SK-N-SH (cell line): ENCODE measurements at regions not wholly inside any gene's neighbourhood (a gene's known extent, or its start where the extent isn't known, plus 50 kb on each side); places are given as distances from the start of the nearest gene placed in this dataset.
A peak's percentile ranks its signal among the peaks of the same experiment; 100 is the strongest.

ENCODE experiments used
- CTCF ChIA-PET: fragments of 300-600, 350-600 bp; formaldehyde crosslinking; extraction: SDS; loops from one replicate; lab custom pipeline; 2021; lab: Yijun Ruan, JAX
- POLR2A ChIA-PET: fragments of 350-600 bp; sonication (Branson Sonifier 250); formaldehyde crosslinking; extraction: SDS; loops from one replicate; lab custom pipeline; 2020; ENCODE audit warnings: antibody characterized with exemption, inconsistent platforms; lab: Yijun Ruan, JAX
- DNase-seq: peaks from one replicate; pipeline ENCODE4 v3.0.0; 2012
- H2AFZ ChIP-seq: fragments of 200-600 bp; sonication (generic); 2 replicates; pipeline ENCODE4 v1.8.1; 2016; ENCODE audit warnings: antibody characterized with exemption, mild to moderate bottlenecking, low read depth
- H3F3A ChIP-seq: fragments of 200-600 bp; sonication (generic); replicated peaks from 2 replicates; pipeline ENCODE3; 2016; ENCODE audit warnings: antibody characterized with exemption, mild to moderate bottlenecking; ENCODE audit not compliant: insufficient read depth
- H3K27ac ChIP-seq, 2 experiments: fragments of 200-500 bp in 1 of 2; fragments of 200-600 bp in 1 of 2; sonication (Bioruptor generic) in 1 of 2; sonication (generic), shearing (Covaris generic) in 1 of 2; 2 replicates each; pipeline versions ENCODE4 v1.5.1 to v1.6.1; 2014 to 2016; ENCODE audit warnings: low read depth in 2 of 2, inconsistent platforms in 1 of 2, low read length in 1 of 2, mild to moderate bottlenecking in 1 of 2, mixed read lengths in 1 of 2
- H3K27me3 ChIP-seq: fragments of 200-600 bp; sonication (generic), shearing (Covaris generic); 2 replicates; pipeline ENCODE4 v1.6.1; 2016; ENCODE audit warnings: mixed run types; ENCODE audit not compliant: insufficient read depth
- H3K36me3 ChIP-seq, 2 experiments: fragments of 200-500 bp in 1 of 2; fragments of 200-600 bp in 1 of 2; sonication (Bioruptor generic) in 1 of 2; sonication (generic) in 1 of 2; replicated peaks in 1 of 2; 2 replicates each; pipeline versions ENCODE3 to v1.5.1; 2014 to 2016; ENCODE audit warnings: low read length in 1 of 2, mild to moderate bottlenecking in 1 of 2; ENCODE audit not compliant: insufficient read depth in 2 of 2, control insufficient read depth in 1 of 2
- H3K4me1 ChIP-seq, 2 experiments: fragments of 200-500 bp in 1 of 2; fragments of 200-600 bp in 1 of 2; sonication (Bioruptor generic) in 1 of 2; sonication (generic), shearing (Covaris generic) in 1 of 2; 2 replicates each; pipeline versions ENCODE4 v1.5.1 to v1.6.1; 2014 to 2016; ENCODE audit warnings: low read depth in 1 of 2, low read length in 1 of 2, mixed run types in 1 of 2; ENCODE audit not compliant: insufficient read depth in 2 of 2, control insufficient read depth in 1 of 2
- H3K4me2 ChIP-seq: fragments of 200-600 bp; sonication (generic), shearing (Covaris generic); 2 replicates; pipeline ENCODE4 v1.6.1; 2017; ENCODE audit warnings: mixed run types
- H3K4me3 ChIP-seq, 2 experiments: fragments of 200-500 bp in 1 of 2; fragments of 200-600 bp in 1 of 2; sonication (Bioruptor generic) in 1 of 2; sonication (generic), shearing (Covaris generic) in 1 of 2; 2 replicates each; pipeline versions ENCODE4 v1.5.1 to v1.8.1; 2014 to 2016; ENCODE audit warnings: low read depth in 2 of 2, inconsistent platforms in 1 of 2, low read length in 1 of 2, mild to moderate bottlenecking in 1 of 2, mixed read lengths in 1 of 2, moderate library complexity in 1 of 2
- H3K79me2 ChIP-seq: fragments of 200-600 bp; sonication (generic); 2 replicates; pipeline ENCODE4 v1.8.1; 2017; ENCODE audit warnings: mild to moderate bottlenecking; ENCODE audit not compliant: insufficient read depth
- H3K9ac ChIP-seq: fragments of 200-600 bp; sonication (generic); 2 replicates; pipeline ENCODE4 v1.6.1; 2017; ENCODE audit warnings: mixed run types
- H3K9me2 ChIP-seq: fragments of 200-600 bp; sonication (generic); 2 replicates; pipeline ENCODE4 v1.6.1; 2017; ENCODE audit warnings: mixed run types
- H3K9me3 ChIP-seq: fragments of 200-600 bp; sonication (generic); 2 replicates; pipeline ENCODE4 v1.6.1; 2017; ENCODE audit warnings: mixed run types, mild to moderate bottlenecking, moderate library complexity
- H4K20me1 ChIP-seq: fragments of 200-600 bp; sonication (generic); 2 replicates; pipeline ENCODE4 v1.6.1; 2017; ENCODE audit warnings: mild to moderate bottlenecking, mixed run types; ENCODE audit not compliant: insufficient read depth
- ELF1 ChIP-seq: IDR thresholded peaks from 2 replicates; pipeline ENCODE4 v1.4.0; 2012
- EP300 ChIP-seq, 2 experiments: IDR thresholded peaks; 2 replicates each; pipeline versions ENCODE4 v1.4.0 to v1.6.1; 2012; ENCODE audit warnings: borderline replicate concordance in 1 of 2, low read depth in 1 of 2, low read length in 1 of 2
- FOXJ3 ChIP-seq: sonication (generic); formaldehyde crosslinking; IDR thresholded peaks from 2 replicates; pipeline ENCODE4 v1.5.1; 2020; ENCODE audit warnings: mild to moderate bottlenecking, missing genetic modification reagents
- GABPA ChIP-seq: IDR thresholded peaks from 2 replicates; pipeline ENCODE4 v1.4.0; 2012; ENCODE audit warnings: low read depth, mild to moderate bottlenecking
- JUND ChIP-seq: IDR thresholded peaks from 2 replicates; pipeline ENCODE4 v1.4.0; 2012
- MEF2A ChIP-seq: IDR thresholded peaks from 2 replicates; pipeline ENCODE4 v1.4.0; 2012; ENCODE audit warnings: low read depth, borderline replicate concordance
- MXI1 ChIP-seq: IDR thresholded peaks from 2 replicates; pipeline ENCODE4 v1.6.1; 2012; ENCODE audit warnings: mild to moderate bottlenecking, low read depth, low read length, improper control_type of control experiment
- NFIC ChIP-seq: IDR thresholded peaks from 2 replicates; pipeline ENCODE4 v1.4.0; 2012; ENCODE audit warnings: borderline replicate concordance
- POLR2AphosphoS5 ChIP-seq: IDR thresholded peaks from 2 replicates; pipeline ENCODE4 v1.6.1; 2012; ENCODE audit warnings: low read depth, low read length
- RXRA ChIP-seq: IDR thresholded peaks from 2 replicates; pipeline ENCODE4 v1.4.0; 2012; ENCODE audit warnings: low read depth, mild to moderate bottlenecking, borderline replicate concordance
- SIN3A ChIP-seq: IDR thresholded peaks from 2 replicates; pipeline ENCODE4 v1.6.1; 2012; ENCODE audit warnings: low read depth, mild to moderate bottlenecking, low read length, moderate library complexity, borderline replicate concordance
- SMC3 ChIP-seq: IDR thresholded peaks from 2 replicates; pipeline ENCODE4 v1.6.1; 2012; ENCODE audit warnings: low read depth, low read length, improper control_type of control experiment
- TEAD4 ChIP-seq: IDR thresholded peaks from 2 replicates; pipeline ENCODE4 v1.4.0; 2012; ENCODE audit warnings: mild to moderate bottlenecking, borderline replicate concordance; ENCODE audit not compliant: insufficient read depth
- YY1 ChIP-seq: IDR thresholded peaks from 2 replicates; pipeline ENCODE4 v1.4.0; 2012; ENCODE audit warnings: low read depth, mild to moderate bottlenecking
- WGBS: methylation state at CpG from one replicate; pipeline ENCODE4 v1.1.6; 2017; ENCODE audit warnings: low lambda C conversion rate; 5-methylcytosine and 5-hydroxymethylcytosine counted together
- TF ChIP-seq, protein P1 (sequence below): IDR thresholded peaks from 2 replicates; pipeline ENCODE4 v1.4.0; 2012; ENCODE audit warnings: low read depth, borderline replicate concordance
- TF ChIP-seq, protein P2 (sequence below): IDR thresholded peaks from 2 replicates; pipeline ENCODE4 v1.4.0; 2012; ENCODE audit warnings: low read depth
- TF ChIP-seq, protein P3 (sequence below): IDR thresholded peaks from 2 replicates; pipeline ENCODE4 v1.4.0; 2012; ENCODE audit warnings: low read depth, borderline replicate concordance
- TF ChIP-seq, protein P4 (sequence below): IDR thresholded peaks from 2 replicates; pipeline ENCODE4 v1.6.1; 2012; ENCODE audit warnings: mild to moderate bottlenecking, low read depth, low read length, moderate library complexity

GRCh38 chr6:148249679-148250375 is 92.8 kb upstream of the SASH1 start:
- H3K27me3 ChIP-seq = no peaks in the 10 kb centered on the region
- H3K9me2 ChIP-seq = no peaks in the 10 kb centered on the region
- H3K27ac ChIP-seq = no peak overlapping the region
- H3K4me1 ChIP-seq = peaks cover 0 to 5% of the 10 kb centered on the region in 2 experiments; a peak in 1 of 4 replicates
- no peak overlapping the region for H3K4me3 ChIP-seq
- no peaks in the 10 kb centered on the region for H3K36me3 ChIP-seq
- H3K9me3 ChIP-seq = no peaks in the 10 kb centered on the region
- ChIA-PET CTCF (no interaction called here), POLR2A (no interaction called here)
- H4K20me1 ChIP-seq = no peaks in the 10 kb centered on the region
- 56% methylated on average over 5 of the region's 5 CpGs for WGBS
- no peak overlapping the region for H3K4me2 ChIP-seq
- H3F3A ChIP-seq = no peaks in the 10 kb centered on the region
- DNase-seq = no peak
- TF ChIP-seq NFIC = no peak
- TF ChIP-seq MXI1 = no peak
- TF ChIP-seq POLR2AphosphoS5 = no peak
- TF ChIP-seq, protein P1, sequence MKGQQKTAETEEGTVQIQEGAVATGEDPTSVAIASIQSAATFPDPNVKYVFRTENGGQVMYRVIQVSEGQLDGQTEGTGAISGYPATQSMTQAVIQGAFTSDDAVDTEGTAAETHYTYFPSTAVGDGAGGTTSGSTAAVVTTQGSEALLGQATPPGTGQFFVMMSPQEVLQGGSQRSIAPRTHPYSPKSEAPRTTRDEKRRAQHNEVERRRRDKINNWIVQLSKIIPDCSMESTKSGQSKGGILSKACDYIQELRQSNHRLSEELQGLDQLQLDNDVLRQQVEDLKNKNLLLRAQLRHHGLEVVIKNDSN = no peak
- no peak for TF ChIP-seq MEF2A
- no peak for TF ChIP-seq TEAD4
- TF ChIP-seq, protein P2, sequence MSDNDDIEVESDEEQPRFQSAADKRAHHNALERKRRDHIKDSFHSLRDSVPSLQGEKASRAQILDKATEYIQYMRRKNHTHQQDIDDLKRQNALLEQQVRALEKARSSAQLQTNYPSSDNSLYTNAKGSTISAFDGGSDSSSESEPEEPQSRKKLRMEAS = no peak
- TF ChIP-seq SIN3A = no peak
- H3K79me2 ChIP-seq = no peaks in the 10 kb centered on the region
- H3K9ac ChIP-seq = no peak overlapping the region
- 0 out of 2 replicates have a peak overlapping the region, but pooled peaks have one; percentile 63 for H2AFZ ChIP-seq

DNA sequence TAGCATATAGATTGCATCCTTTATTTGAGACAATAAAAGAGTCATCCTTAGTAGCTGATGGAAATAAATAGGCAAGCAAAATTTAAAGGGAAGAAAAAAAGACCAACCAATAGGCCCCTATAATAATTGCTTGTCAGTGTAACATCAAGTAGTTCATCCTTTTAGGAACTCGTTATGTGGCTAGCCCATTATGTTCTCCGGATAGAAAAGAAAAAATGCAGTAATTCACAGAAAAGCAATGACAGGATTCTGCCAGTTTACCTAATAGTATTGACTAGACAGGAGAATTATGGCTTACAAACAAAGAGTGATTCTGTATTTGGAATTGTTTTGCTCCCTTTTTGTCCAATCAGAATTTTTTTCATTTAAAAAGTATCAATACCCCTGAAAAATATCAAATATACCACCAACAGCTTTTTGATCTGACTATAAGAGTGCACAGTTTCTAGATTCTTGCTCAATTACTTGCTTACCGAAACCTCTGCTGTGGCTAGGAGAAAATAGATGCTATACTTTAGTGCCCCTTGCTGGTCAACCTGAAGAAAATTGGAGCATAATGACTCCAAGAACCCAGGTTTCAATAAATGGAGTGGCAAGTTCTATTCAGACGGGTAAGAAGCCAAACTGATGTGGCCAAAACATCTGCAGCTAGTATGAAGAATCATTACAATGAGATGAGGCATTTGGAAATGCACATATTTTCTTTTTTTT is 91.5 kb upstream of the SASH1 start:
- Histone ChIP-seq H4K20me1 (no peaks in the 10 kb centered on the region), H3K27ac (no peak overlapping the region; a peak in 1 of 4 replicates), H3K9ac (no peak overlapping the region), H3K4me3 (no peak overlapping the region), H3K79me2 (no peaks in the 10 kb centered on the region), H3K4me2 (no peak overlapping the region), H3K27me3 (no peaks in the 10 kb centered on the region), H3F3A (no peaks in the 10 kb centered on the region), H3K9me2 (no peaks in the 10 kb centered on the region), H3K9me3 (no peaks in the 10 kb centered on the region), H3K4me1 (peaks cover 0 to 5% of the 10 kb centered on the region in 2 experiments; a peak in 1 of 4 replicates), H2AFZ (no peak overlapping the region), H3K36me3 (no peaks in the 10 kb centered on the region)
- ChIA-PET CTCF (interaction anchor here (1.0 kb wide), 1 partner anchor 744 kb away, joined by 3 read pairs; no protein-coding TSS in a partner anchor), POLR2A (no interaction called here)
- WGBS = 22% methylated on average over 4 of the region's 4 CpGs
- no peak for DNase-seq
- no peak for TF ChIP-seq GABPA
- TF ChIP-seq, protein P3, sequence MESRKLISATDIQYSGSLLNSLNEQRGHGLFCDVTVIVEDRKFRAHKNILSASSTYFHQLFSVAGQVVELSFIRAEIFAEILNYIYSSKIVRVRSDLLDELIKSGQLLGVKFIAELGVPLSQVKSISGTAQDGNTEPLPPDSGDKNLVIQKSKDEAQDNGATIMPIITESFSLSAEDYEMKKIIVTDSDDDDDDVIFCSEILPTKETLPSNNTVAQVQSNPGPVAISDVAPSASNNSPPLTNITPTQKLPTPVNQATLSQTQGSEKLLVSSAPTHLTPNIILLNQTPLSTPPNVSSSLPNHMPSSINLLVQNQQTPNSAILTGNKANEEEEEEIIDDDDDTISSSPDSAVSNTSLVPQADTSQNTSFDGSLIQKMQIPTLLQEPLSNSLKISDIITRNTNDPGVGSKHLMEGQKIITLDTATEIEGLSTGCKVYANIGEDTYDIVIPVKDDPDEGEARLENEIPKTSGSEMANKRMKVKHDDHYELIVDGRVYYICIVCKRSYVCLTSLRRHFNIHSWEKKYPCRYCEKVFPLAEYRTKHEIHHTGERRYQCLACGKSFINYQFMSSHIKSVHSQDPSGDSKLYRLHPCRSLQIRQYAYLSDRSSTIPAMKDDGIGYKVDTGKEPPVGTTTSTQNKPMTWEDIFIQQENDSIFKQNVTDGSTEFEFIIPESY = no peak
- TF ChIP-seq, protein P2 = no peak
- no peak for TF ChIP-seq JUND
- TF ChIP-seq YY1 = no peak
- TF ChIP-seq MXI1 = no peak
- TF ChIP-seq, protein P1 = no peak
- TF ChIP-seq RXRA = no peak
- TF ChIP-seq, protein P4, sequence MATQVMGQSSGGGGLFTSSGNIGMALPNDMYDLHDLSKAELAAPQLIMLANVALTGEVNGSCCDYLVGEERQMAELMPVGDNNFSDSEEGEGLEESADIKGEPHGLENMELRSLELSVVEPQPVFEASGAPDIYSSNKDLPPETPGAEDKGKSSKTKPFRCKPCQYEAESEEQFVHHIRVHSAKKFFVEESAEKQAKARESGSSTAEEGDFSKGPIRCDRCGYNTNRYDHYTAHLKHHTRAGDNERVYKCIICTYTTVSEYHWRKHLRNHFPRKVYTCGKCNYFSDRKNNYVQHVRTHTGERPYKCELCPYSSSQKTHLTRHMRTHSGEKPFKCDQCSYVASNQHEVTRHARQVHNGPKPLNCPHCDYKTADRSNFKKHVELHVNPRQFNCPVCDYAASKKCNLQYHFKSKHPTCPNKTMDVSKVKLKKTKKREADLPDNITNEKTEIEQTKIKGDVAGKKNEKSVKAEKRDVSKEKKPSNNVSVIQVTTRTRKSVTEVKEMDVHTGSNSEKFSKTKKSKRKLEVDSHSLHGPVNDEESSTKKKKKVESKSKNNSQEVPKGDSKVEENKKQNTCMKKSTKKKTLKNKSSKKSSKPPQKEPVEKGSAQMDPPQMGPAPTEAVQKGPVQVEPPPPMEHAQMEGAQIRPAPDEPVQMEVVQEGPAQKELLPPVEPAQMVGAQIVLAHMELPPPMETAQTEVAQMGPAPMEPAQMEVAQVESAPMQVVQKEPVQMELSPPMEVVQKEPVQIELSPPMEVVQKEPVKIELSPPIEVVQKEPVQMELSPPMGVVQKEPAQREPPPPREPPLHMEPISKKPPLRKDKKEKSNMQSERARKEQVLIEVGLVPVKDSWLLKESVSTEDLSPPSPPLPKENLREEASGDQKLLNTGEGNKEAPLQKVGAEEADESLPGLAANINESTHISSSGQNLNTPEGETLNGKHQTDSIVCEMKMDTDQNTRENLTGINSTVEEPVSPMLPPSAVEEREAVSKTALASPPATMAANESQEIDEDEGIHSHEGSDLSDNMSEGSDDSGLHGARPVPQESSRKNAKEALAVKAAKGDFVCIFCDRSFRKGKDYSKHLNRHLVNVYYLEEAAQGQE = no peak
- TF ChIP-seq FOXJ3 = no peak
- no peak for TF ChIP-seq MEF2A
- TF ChIP-seq POLR2AphosphoS5 = no peak
- TF ChIP-seq ELF1 = no peak
- peak; percentile 49; the same call in 1 of the 2 replicates for TF ChIP-seq SMC3
- TF ChIP-seq EP300 (IDR thresholded peaks at IDR 0.05; ENCODE audit: borderline replicate concordance in 1 of 2, low read depth in 1 of 2, low read length in 1 of 2) = no peak
